Common myeloid progenitor, CD34-positive (primary cell): ENCODE measurements at regions not wholly inside any gene's neighbourhood (a gene's known extent, or its start where the extent isn't known, plus 50 kb on each side); places are given as distances from the start of the nearest gene placed in this dataset.

Experiments used
- CTCF ChIA-PET: fragments of 350-600 bp; sonication (Branson Sonifier 250); formaldehyde crosslinking; loops from one replicate; lab custom pipeline; 2021; ENCODE audit warnings: antibody characterized with exemption; lab: Charles Lee
- POLR2A ChIA-PET: fragments of 350-600 bp; sonication (Branson Sonifier 250); formaldehyde crosslinking; loops from one replicate; lab custom pipeline; 2021; ENCODE audit warnings: antibody characterized with exemption; lab: Charles Lee
- DNase-seq, 3 donors: peaks; one replicate each; pipeline versions ENCODE4 v3.0.0 to v3.0.0-alpha.2; 2013
- H3K27ac ChIP-seq, 2 experiments: 1 replicate in 1 of 2; 2 replicates in 1 of 2; pipeline ENCODE4 v1.7.0; 2013; ENCODE audit warnings: inconsistent platforms in 2 of 2, low read length in 2 of 2, mild to moderate bottlenecking in 2 of 2, low read depth in 1 of 2, moderate library complexity in 1 of 2; ENCODE audit not compliant: severe bottlenecking in 2 of 2, insufficient read depth in 1 of 2, poor library complexity in 1 of 2
- H3K27me3 ChIP-seq, 5 experiments: replicated peaks in 2 of 5; 1 replicate in 3 of 5; 2 replicates in 2 of 5; pipeline versions ENCODE4 v1.6.1 to v1.7.0; 2013; ENCODE audit warnings: low read length in 4 of 5, mild to moderate bottlenecking in 2 of 5, moderate library complexity in 2 of 5, inconsistent platforms in 1 of 5; ENCODE audit not compliant: insufficient read depth in 5 of 5, control insufficient read depth in 4 of 5
- H3K36me3 ChIP-seq, 4 experiments: 1 replicate in 2 of 4; 2 replicates in 2 of 4; pipeline versions ENCODE4 v1.6.1 to v1.7.0; 2013; ENCODE audit warnings: low read length in 3 of 4, control low read depth in 1 of 4, mild to moderate bottlenecking in 1 of 4; ENCODE audit not compliant: control insufficient read depth in 4 of 4, insufficient read depth in 4 of 4
- H3K4me1 ChIP-seq, 4 experiments: 1 replicate in 3 of 4; 2 replicates in 1 of 4; pipeline versions ENCODE4 v1.6.1 to v1.7.1; 2013; ENCODE audit warnings: low read length in 3 of 4, mild to moderate bottlenecking in 3 of 4, control low read depth in 1 of 4, inconsistent platforms in 1 of 4, moderate library complexity in 1 of 4; ENCODE audit not compliant: control insufficient read depth in 4 of 4, insufficient read depth in 4 of 4; ENCODE audit errors: control extremely low read depth in 1 of 4
- H3K4me3 ChIP-seq, 7 experiments: 1 replicate in 4 of 7; 2 replicates in 3 of 7; pipeline versions ENCODE4 v1.5.1 to v1.7.0; 2013; ENCODE audit warnings: mild to moderate bottlenecking in 7 of 7, low read length in 6 of 7, moderate library complexity in 6 of 7, inconsistent platforms in 2 of 7, low read depth in 2 of 7, control low read depth in 1 of 7; ENCODE audit not compliant: insufficient read depth in 4 of 7, control insufficient read depth in 1 of 7; ENCODE audit errors: extremely low read depth in 1 of 7
- H3K9me3 ChIP-seq, 5 experiments: 1 replicate in 4 of 5; 2 replicates in 1 of 5; pipeline versions ENCODE4 v1.6.1 to v1.7.1; 2013; ENCODE audit warnings: low read length in 4 of 5, mild to moderate bottlenecking in 2 of 5, inconsistent platforms in 1 of 5, low read depth in 1 of 5, moderate library complexity in 1 of 5; ENCODE audit not compliant: control insufficient read depth in 4 of 5, insufficient read depth in 2 of 5; ENCODE audit errors: control extremely low read depth in 1 of 5
- WGBS: methylation state at CpG from one replicate; pipeline ENCODE4 v1.1.5; 2013; ENCODE audit not compliant: insufficient coverage; 5-methylcytosine and 5-hydroxymethylcytosine counted together

- POLR2A ChIA-PET: no interaction called here
- Histone ChIP-seq H3K4me1 (peaks cover 2 to 15% (median 7%) of the 10 kb centered on the region in 4 experiments), H3K9me3 (peaks cover 0 to 4% (median 0%) of the 10 kb centered on the region in 5 experiments), H3K36me3 (no peaks in the 10 kb centered on the region), H3K27ac (no peak overlapping the region), H3K4me3 (no peak overlapping the region), H3K27me3 (no peaks in the 10 kb centered on the region)
- no CpG with 5 or more reads among the region's 2 CpGs for WGBS
- no peak for DNase-seq
- CTCF ChIA-PET: interaction anchor here (1.0 kb wide), 1 partner anchor 20 kb away, joined by 3 read pairs; no protein-coding TSS in a partner anchor
Observed at GRCh38 chr10:4001811-4002210, 216.8 kb upstream of the KLF6 start.

- Histone ChIP-seq H3K27ac (no peak overlapping the region), H3K36me3 (no peaks in the 10 kb centered on the region), H3K4me1 (peaks cover 0 to 1% (median 0%) of the 10 kb centered on the region in 4 experiments), H3K4me3 (no peak overlapping the region), H3K9me3 (peaks cover 0 to 4% (median 0%) of the 10 kb centered on the region in 5 experiments), H3K27me3 (no peaks in the 10 kb centered on the region)
- DNase-seq: no peak
- ChIA-PET CTCF (no interaction called here), POLR2A (no interaction called here)
- WGBS: no CpG with 5 or more reads among the region's 2 CpGs
Observed at GRCh38 chr10:3999642-4000041, 214.6 kb upstream of the KLF6 start.

GRCh38 chr10:3996697-3997096 is 211.7 kb upstream of the KLF6 start:
- H3K4me1 ChIP-seq: peaks cover 0 to 2% (median under 1%) of the 10 kb centered on the region in 4 experiments
- CTCF ChIA-PET: interaction anchor here (0.8 kb wide), 1 partner anchor 15 kb away, joined by 3 read pairs; no protein-coding TSS in a partner anchor
- no peak overlapping the region for H3K27ac ChIP-seq
- peaks cover 0 to 4% (median 0%) of the 10 kb centered on the region in 5 experiments for H3K9me3 ChIP-seq
- POLR2A ChIA-PET: no interaction called here
- no peaks in the 10 kb centered on the region for H3K27me3 ChIP-seq
- no peak for DNase-seq
- H3K36me3 ChIP-seq: no peaks in the 10 kb centered on the region
- no peak overlapping the region for H3K4me3 ChIP-seq
- WGBS: 100% methylated on average over 1 of the region's 4 CpGs

- Histone ChIP-seq H3K27me3 (no peaks in the 10 kb centered on the region), H3K4me3 (no peak overlapping the region), H3K36me3 (no peaks in the 10 kb centered on the region), H3K9me3 (peaks cover 0 to 3% (median 0%) of the 10 kb centered on the region in 5 experiments), H3K4me1 (peaks cover 0 to 2% (median under 1%) of the 10 kb centered on the region in 4 experiments), H3K27ac (no peak overlapping the region)
- POLR2A ChIA-PET: no interaction called here
- 64% methylated on average over 3 of the region's 8 CpGs for WGBS
- CTCF ChIA-PET: interaction anchor here (0.8 kb wide), 1 partner anchor 14 kb away, joined by 3 read pairs; no protein-coding TSS in a partner anchor
- DNase-seq: no peak
Observed at GRCh38 chr10:3995302-3996210, 210.5 kb upstream of the KLF6 start.

GRCh38 chr10:3992382-3993178 is 207.6 kb upstream of the KLF6 start:
- Histone ChIP-seq H3K9me3 (no peaks in the 10 kb centered on the region), H3K4me1 (peaks cover 0 to 10% (median under 1%) of the 10 kb centered on the region in 4 experiments), H3K27me3 (no peaks in the 10 kb centered on the region), H3K36me3 (no peaks in the 10 kb centered on the region), H3K27ac (no peak overlapping the region), H3K4me3 (no peak overlapping the region)
- 98% methylated on average over 16 of the region's 16 CpGs for WGBS
- POLR2A ChIA-PET: interaction anchor here (0.6 kb wide), 1 partner anchor 41 kb away, joined by 3 read pairs; no protein-coding TSS in a partner anchor
- no peak for DNase-seq
- CTCF ChIA-PET: interaction anchor here (0.8 to 1.4 kb wide), 2 partner anchors 10 to 13 kb away, joined by 3 to 6 read pairs; no protein-coding TSS in a partner anchor

- Histone ChIP-seq H3K36me3 (no peaks in the 10 kb centered on the region), H3K9me3 (no peaks in the 10 kb centered on the region), H3K4me3 (no peak overlapping the region), H3K27me3 (no peaks in the 10 kb centered on the region), H3K27ac (no peak overlapping the region), H3K4me1 (peaks cover 0 to 14% (median under 1%) of the 10 kb centered on the region in 4 experiments)
- DNase-seq: no peak
- POLR2A ChIA-PET: no interaction called here
- CTCF ChIA-PET: interaction anchor here (0.6 kb wide), 1 partner anchor 479 kb away, joined by 3 read pairs; no protein-coding TSS in a partner anchor
- WGBS: 100% methylated on average over 5 of the region's 5 CpGs
Observed at GRCh38 chr10:3990307-3990706, 205.3 kb upstream of the KLF6 start.
